GM21381 (cell line): ENCODE measurements at regions not wholly inside any gene's neighbourhood (a gene's known extent, or its start where the extent isn't known, plus 50 kb on each side); places are given as distances from the start of the nearest gene placed in this dataset.
"Not testable (repeated sequence)": the region's sequence is repeated elsewhere in the genome, so short reads cannot be mapped to it uniquely, and the experiment has no call there.

Experiments used
- ATAC-seq: cut with Tn5 transposase; IDR thresholded peaks from one replicate; pipeline ENCODE4 v1.9.1; 2021; ENCODE audit warnings: mild to moderate bottlenecking, moderate library complexity; ENCODE audit not compliant: unreplicated experiment

- no peak for ATAC-seq
Measured at GRCh38 chr3:110575702-110576101, 495.9 kb upstream of the NECTIN3 start.

- no peak for ATAC-seq
Measured at GRCh38 chr3:110576960-110577359, 494.7 kb upstream of the NECTIN3 start.

- ATAC-seq: no peak
Measured at GRCh38 chr3:110577854-110578253, 493.8 kb upstream of the NECTIN3 start.

- ATAC-seq: no peak
Measured at GRCh38 chr3:110579840-110580550, 491.6 kb upstream of the NECTIN3 start.

- no peak for ATAC-seq
Measured at GRCh38 chr3:110583373-110583935, 488.2 kb upstream of the NECTIN3 start.

- ATAC-seq: no peak
Measured at GRCh38 chr3:110588906-110589305, 482.7 kb upstream of the NECTIN3 start.

GRCh38 chr3:110589341-110589740, 482.3 kb upstream of the NECTIN3 start:
- no peak for ATAC-seq

- ATAC-seq: no peak
Measured at GRCh38 chr3:110593749-110594148, 477.9 kb upstream of the NECTIN3 start.

- no peak for ATAC-seq
Measured at GRCh38 chr3:110598847-110599490, 472.6 kb upstream of the NECTIN3 start.

GRCh38 chr3:110608566-110608965, 463.1 kb upstream of the NECTIN3 start:
- no peak for ATAC-seq

- ATAC-seq: no peak
Measured at GRCh38 chr3:110612045-110612444, 459.6 kb upstream of the NECTIN3 start.

GRCh38 chr3:110614186-110614585, 457.4 kb upstream of the NECTIN3 start:
- ATAC-seq: no peak

GRCh38 chr3:110615454-110615853, 456.2 kb upstream of the NECTIN3 start:
- no peak for ATAC-seq

- no peak for ATAC-seq
Measured at GRCh38 chr3:110618512-110619226, 452.9 kb upstream of the NECTIN3 start.

- ATAC-seq: no peak
Measured at GRCh38 chr3:110620118-110620517, 451.5 kb upstream of the NECTIN3 start.

GRCh38 chr3:110623571-110623970, 448.0 kb upstream of the NECTIN3 start:
- no peak for ATAC-seq

- no peak for ATAC-seq
Measured at GRCh38 chr3:110624576-110624975, 447.0 kb upstream of the NECTIN3 start.

GRCh38 chr3:110625201-110625747, 446.3 kb upstream of the NECTIN3 start:
- ATAC-seq: no peak

- ATAC-seq: not testable (repeated sequence)
Measured at GRCh38 chr3:110626652-110627111, 444.9 kb upstream of the NECTIN3 start.

- ATAC-seq: no peak
Measured at GRCh38 chr3:110628650-110629301, 442.8 kb upstream of the NECTIN3 start.

GRCh38 chr3:110629917-110630316, 441.7 kb upstream of the NECTIN3 start:
- ATAC-seq: no peak
